IPS DF 4.7 (cell line): ENCODE measurements at regions not wholly inside any gene's neighbourhood (a gene's known extent, or its start where the extent isn't known, plus 50 kb on each side); places are given as distances from the start of the nearest gene placed in this dataset.

ENCODE experiments used
- DNase-seq: peaks from one replicate; pipeline ENCODE4 v3.0.0-alpha.2; 2013; ENCODE audit warnings: low spot score; ENCODE audit errors: extremely low read depth

GRCh38 chr12:27179400-27180214 is 64.5 kb upstream of the STK38L start:
- DNase-seq: no peak

- DNase-seq: no peak
These were observed 63.1 kb upstream of the STK38L start for GRCh38 chr12:27180906-27181505.

- DNase-seq: no peak
These were observed 60.7 kb upstream of the STK38L start for GRCh38 chr12:27183342-27183741.

- no peak for DNase-seq
These were observed 58.7 kb upstream of the STK38L start for GRCh38 chr12:27185234-27186021.

- DNase-seq: no peak
These were observed 57.9 kb upstream of the STK38L start for GRCh38 chr12:27186022-27186839.

GRCh38 chr12:27187697-27188096 is 56.4 kb upstream of the STK38L start:
- DNase-seq: no peak

- DNase-seq: no peak
These were observed 53.3 kb upstream of the STK38L start for GRCh38 chr12:27190761-27191160.

- DNase-seq: no peak
These were observed 52.6 kb upstream of the STK38L start for GRCh38 chr12:27191531-27191930.

GRCh38 chr12:27192118-27192802 is 51.8 kb upstream of the STK38L start:
- no peak for DNase-seq

- DNase-seq: no peak
These were observed 51.0 kb upstream of the STK38L start for GRCh38 chr12:27193106-27193505.

- no peak for DNase-seq
These were observed 50.1 kb upstream of the STK38L start for GRCh38 chr12:27193854-27194544.
